ENCODE measurements at regions not wholly inside any gene's neighbourhood (a gene's known extent, or its start where the extent isn't known, plus 50 kb on each side); places are given as distances from the start of the nearest gene placed in this dataset.

DNA sequence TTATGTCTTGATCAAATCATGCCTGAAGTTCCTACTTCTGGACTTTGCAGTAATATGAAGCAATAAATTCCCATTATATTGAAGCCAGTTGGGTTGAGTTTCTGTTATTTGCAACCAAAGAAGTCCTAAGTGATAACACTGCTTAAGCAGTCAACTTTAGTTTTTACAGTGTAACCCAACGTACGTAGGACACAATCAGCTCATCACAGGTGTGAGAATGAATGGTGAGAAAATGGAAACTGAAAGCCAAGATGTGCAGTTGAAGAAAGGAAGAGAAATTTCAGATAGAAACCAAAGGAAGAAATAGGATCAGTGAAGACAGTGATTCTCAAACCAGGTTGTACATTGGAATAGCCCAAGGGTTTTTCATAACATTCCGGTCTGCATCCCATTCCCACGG, 211.4 kb upstream of the ZFP64 start:
- Histone ChIP-seq H3K9me3 (ENCODE audit: control insufficient read depth, low read length) (no peaks in the 10 kb centered on the region), H3K27ac (ENCODE audit: insufficient read depth, low read length, poor library complexity, severe bottlenecking) (no peak overlapping the region), H3K36me3 (ENCODE audit: control insufficient read depth, insufficient read depth, low read length) (no peaks in the 10 kb centered on the region), H3K4me1 (ENCODE audit: control insufficient read depth, insufficient read depth, low read length, poor library complexity, severe bottlenecking) (peaks cover 34% of the 10 kb centered on the region), H3K4me3 (ENCODE audit: insufficient read depth, low read depth, low read length, poor library complexity, severe bottlenecking) (no peak overlapping the region), H3K27me3 (replicated peaks; ENCODE audit: control insufficient read depth, insufficient read depth, low read length, poor library complexity, severe bottlenecking) (no peaks in the 10 kb centered on the region)
- DNase-seq: no peak

DNA sequence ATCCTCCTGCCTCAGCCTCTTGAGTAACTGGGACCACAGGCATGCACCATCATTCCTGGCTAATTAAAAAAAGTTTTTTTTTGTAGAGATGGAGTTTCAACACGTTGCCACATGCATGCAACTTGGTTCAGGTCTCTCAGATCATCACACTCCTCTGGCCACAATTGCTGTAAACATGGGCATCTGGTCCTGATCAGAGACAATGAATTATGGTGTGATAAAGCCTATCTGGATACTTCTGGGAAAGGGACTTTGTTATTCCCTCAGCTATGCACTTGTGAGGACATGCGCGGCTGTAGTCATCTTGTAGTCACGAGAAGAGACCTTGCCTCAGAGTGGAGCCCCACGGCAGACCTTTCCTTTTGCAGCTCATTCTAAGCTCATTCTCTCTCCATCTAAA, 210.9 kb upstream of the ZFP64 start:
- H3K27ac ChIP-seq (ENCODE audit: insufficient read depth, low read length, poor library complexity, severe bottlenecking): no peak overlapping the region
- H3K4me1 ChIP-seq (ENCODE audit: control insufficient read depth, insufficient read depth, low read length, poor library complexity, severe bottlenecking): peaks cover 33% of the 10 kb centered on the region
- no peaks in the 10 kb centered on the region for H3K36me3 ChIP-seq (ENCODE audit: control insufficient read depth, insufficient read depth, low read length)
- H3K27me3 ChIP-seq (replicated peaks; ENCODE audit: control insufficient read depth, insufficient read depth, low read length, poor library complexity, severe bottlenecking): no peaks in the 10 kb centered on the region
- DNase-seq: no peak
- H3K9me3 ChIP-seq (ENCODE audit: control insufficient read depth, low read length): no peaks in the 10 kb centered on the region
- no peak overlapping the region for H3K4me3 ChIP-seq (ENCODE audit: insufficient read depth, low read depth, low read length, poor library complexity, severe bottlenecking)

DNA sequence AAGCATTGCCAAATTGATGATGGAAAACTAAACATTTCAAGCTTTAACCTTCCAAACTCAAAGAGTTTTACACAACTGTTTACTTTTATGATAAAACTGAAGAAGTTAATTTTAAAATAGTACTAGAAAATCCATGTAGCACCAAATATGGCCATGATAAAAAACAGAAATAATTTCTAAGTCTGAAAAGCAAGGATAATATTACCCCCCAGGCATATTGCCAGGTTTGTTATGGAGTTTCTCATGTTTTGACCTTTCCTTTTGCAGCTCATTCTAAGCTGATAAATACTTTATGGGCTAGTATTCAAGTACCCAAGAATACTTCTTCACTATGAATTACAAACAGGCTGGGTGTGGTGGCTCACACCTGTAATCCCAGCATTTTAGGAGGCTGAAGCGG, 209.9 kb upstream of the ZFP64 start:
- Histone ChIP-seq H3K4me3 (ENCODE audit: insufficient read depth, low read depth, low read length, poor library complexity, severe bottlenecking) (no peak overlapping the region), H3K27me3 (replicated peaks; ENCODE audit: control insufficient read depth, insufficient read depth, low read length, poor library complexity, severe bottlenecking) (no peaks in the 10 kb centered on the region), H3K4me1 (ENCODE audit: control insufficient read depth, insufficient read depth, low read length, poor library complexity, severe bottlenecking) (peaks cover 24% of the 10 kb centered on the region), H3K36me3 (ENCODE audit: control insufficient read depth, insufficient read depth, low read length) (no peaks in the 10 kb centered on the region), H3K27ac (ENCODE audit: insufficient read depth, low read length, poor library complexity, severe bottlenecking) (no peak overlapping the region), H3K9me3 (ENCODE audit: control insufficient read depth, low read length) (no peaks in the 10 kb centered on the region)
- no peak for DNase-seq

DNA sequence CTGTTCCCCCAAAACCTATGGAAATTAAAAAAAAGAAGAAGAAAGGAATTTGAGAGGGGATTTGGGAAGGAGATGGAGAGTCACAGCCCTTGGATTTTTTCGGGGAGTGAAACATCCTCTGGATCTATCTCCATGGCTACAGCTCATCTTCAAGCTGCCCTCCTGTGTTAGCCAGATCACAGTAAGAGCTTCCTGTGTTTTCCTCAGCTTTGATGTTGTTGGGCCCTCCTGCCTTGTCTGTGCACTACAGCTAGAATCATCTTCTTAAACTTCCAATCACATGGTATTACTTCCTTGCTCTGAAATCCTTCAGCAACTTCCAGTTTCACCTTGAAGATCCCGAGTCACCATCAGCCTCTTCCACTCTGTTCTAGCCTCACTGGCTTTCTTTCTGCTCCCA, 207.8 kb upstream of the ZFP64 start:
- H3K27me3 ChIP-seq (replicated peaks; ENCODE audit: control insufficient read depth, insufficient read depth, low read length, poor library complexity, severe bottlenecking): no peaks in the 10 kb centered on the region
- peaks cover 12% of the 10 kb centered on the region for H3K4me1 ChIP-seq (ENCODE audit: control insufficient read depth, insufficient read depth, low read length, poor library complexity, severe bottlenecking)
- no peak overlapping the region for H3K4me3 ChIP-seq (ENCODE audit: insufficient read depth, low read depth, low read length, poor library complexity, severe bottlenecking)
- no peaks in the 10 kb centered on the region for H3K9me3 ChIP-seq (ENCODE audit: control insufficient read depth, low read length)
- no peak overlapping the region for H3K27ac ChIP-seq (ENCODE audit: insufficient read depth, low read length, poor library complexity, severe bottlenecking)
- DNase-seq: no peak
- H3K36me3 ChIP-seq (ENCODE audit: control insufficient read depth, insufficient read depth, low read length): no peaks in the 10 kb centered on the region

DNA sequence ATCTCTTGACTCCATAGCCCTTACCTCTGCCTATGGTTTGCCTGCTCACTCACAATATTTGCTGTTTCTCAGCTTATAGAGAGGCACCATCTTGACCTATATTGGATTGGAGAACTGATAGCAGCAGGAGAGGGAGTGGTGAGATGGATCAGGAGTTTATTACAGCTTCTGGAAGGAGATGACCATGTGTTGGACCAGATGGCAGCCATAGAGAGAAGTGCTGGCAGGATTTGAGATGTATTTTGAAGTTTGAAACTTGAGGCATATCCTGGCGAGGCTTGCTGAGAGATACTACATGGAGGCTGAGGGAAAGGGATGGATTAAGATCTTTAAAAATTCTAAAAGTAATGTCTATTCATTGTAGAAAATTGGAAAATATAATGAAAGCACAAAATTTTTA, 198.0 kb upstream of the ZFP64 start:
- H3K36me3 ChIP-seq (ENCODE audit: control insufficient read depth, insufficient read depth, low read length): no peaks in the 10 kb centered on the region
- no peaks in the 10 kb centered on the region for H3K4me1 ChIP-seq (ENCODE audit: control insufficient read depth, insufficient read depth, low read length, poor library complexity, severe bottlenecking)
- H3K27ac ChIP-seq (ENCODE audit: insufficient read depth, low read length, poor library complexity, severe bottlenecking): no peak overlapping the region
- no peaks in the 10 kb centered on the region for H3K9me3 ChIP-seq (ENCODE audit: control insufficient read depth, low read length)
- no peak for DNase-seq
- no peaks in the 10 kb centered on the region for H3K27me3 ChIP-seq (replicated peaks; ENCODE audit: control insufficient read depth, insufficient read depth, low read length, poor library complexity, severe bottlenecking)
- no peak overlapping the region for H3K4me3 ChIP-seq (ENCODE audit: insufficient read depth, low read depth, low read length, poor library complexity, severe bottlenecking)

DNA sequence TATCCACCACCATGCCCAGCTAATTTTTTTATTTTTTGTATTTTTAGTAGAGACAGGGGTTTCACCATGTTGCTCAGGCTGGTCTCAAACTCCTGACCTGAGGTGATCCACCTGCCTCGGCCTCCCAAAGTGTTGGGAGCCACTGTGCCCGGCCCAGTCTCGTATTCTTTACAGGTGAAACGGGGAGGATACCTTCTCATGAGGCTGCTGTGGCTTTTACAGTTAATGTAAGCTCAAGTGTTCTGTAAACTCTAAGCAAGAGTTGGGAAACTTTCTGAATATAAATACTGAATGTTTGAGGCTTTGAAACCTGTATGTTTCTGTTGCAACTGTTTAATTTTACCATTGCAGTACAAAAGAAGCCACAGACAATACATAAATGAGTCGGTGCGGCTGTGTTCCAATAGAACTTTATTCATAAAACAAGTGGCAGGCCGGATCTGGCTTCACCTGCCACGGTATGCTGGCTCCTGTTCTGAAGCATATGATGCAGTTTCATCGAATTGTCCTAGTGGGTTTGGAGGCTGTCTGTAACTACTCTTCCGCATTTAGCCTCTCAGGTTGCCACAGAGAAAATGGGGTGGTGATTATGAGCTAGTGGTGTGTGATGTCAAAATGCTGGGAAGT, 192.5 kb upstream of the ZFP64 start:
- no peaks in the 10 kb centered on the region for H3K27me3 ChIP-seq (replicated peaks; ENCODE audit: control insufficient read depth, insufficient read depth, low read length, poor library complexity, severe bottlenecking)
- H3K4me3 ChIP-seq (ENCODE audit: insufficient read depth, low read depth, low read length, poor library complexity, severe bottlenecking): no peak overlapping the region
- no peak overlapping the region for H3K27ac ChIP-seq (ENCODE audit: insufficient read depth, low read length, poor library complexity, severe bottlenecking)
- no peaks in the 10 kb centered on the region for H3K9me3 ChIP-seq (ENCODE audit: control insufficient read depth, low read length)
- DNase-seq: no peak
- H3K36me3 ChIP-seq (ENCODE audit: control insufficient read depth, insufficient read depth, low read length): no peaks in the 10 kb centered on the region
- H3K4me1 ChIP-seq (ENCODE audit: control insufficient read depth, insufficient read depth, low read length, poor library complexity, severe bottlenecking): no peaks in the 10 kb centered on the region

DNA sequence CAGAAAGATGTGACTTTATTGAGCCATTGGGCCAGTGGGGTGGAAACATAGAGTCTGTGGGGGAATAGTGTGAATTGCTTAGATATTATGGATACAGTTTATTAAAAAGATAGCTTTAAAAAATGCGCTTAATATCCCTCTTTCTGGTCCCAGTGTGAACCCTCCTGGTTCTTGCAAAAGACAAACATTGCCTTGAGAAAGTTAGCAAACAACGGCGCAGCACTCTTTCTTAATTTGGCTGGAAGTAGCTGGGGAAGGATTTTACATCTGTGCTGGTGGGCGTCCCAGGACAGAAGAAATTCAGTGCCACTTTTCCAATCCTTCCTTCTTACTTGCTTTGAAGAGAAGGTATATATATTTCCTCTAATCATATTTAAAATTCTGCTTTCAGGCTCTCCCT, 191.4 kb upstream of the ZFP64 start:
- no peak for DNase-seq
- Histone ChIP-seq H3K27me3 (replicated peaks; ENCODE audit: control insufficient read depth, insufficient read depth, low read length, poor library complexity, severe bottlenecking) (no peaks in the 10 kb centered on the region), H3K27ac (ENCODE audit: insufficient read depth, low read length, poor library complexity, severe bottlenecking) (no peak overlapping the region), H3K4me1 (ENCODE audit: control insufficient read depth, insufficient read depth, low read length, poor library complexity, severe bottlenecking) (no peaks in the 10 kb centered on the region), H3K9me3 (ENCODE audit: control insufficient read depth, low read length) (no peaks in the 10 kb centered on the region), H3K4me3 (ENCODE audit: insufficient read depth, low read depth, low read length, poor library complexity, severe bottlenecking) (no peak overlapping the region), H3K36me3 (ENCODE audit: control insufficient read depth, insufficient read depth, low read length) (no peaks in the 10 kb centered on the region)

DNA sequence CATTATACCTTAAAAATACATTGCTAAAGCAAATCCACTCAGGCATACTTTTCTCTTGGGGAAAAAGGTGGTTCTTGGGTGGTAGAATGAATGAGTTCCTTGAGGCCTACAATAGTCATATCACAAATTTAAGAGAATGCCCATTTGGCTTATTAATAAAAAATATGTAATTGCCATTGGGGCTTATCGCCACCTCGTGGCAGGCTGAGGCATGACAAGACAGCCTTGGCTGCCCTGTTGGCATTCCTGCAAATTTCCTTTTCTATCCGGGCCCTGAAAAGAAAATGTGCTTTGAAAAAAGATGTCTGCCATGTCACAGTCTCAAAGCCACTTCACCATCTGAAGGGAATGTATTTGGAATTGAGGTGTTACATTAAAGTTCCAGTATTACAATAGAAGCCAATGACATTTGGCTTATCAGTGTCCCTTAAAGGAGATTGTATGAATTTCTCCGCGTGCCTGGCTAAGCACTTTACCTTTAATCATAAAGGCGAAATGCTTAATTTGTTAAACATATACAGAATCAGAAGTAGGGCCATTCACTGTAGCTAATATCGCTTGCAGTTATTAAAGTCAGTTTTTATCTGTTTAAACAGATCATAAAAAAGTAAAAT, 188.3 kb upstream of the ZFP64 start:
- DNase-seq: no peak
- Histone ChIP-seq H3K4me1 (ENCODE audit: control insufficient read depth, insufficient read depth, low read length, poor library complexity, severe bottlenecking) (no peaks in the 10 kb centered on the region), H3K27me3 (replicated peaks; ENCODE audit: control insufficient read depth, insufficient read depth, low read length, poor library complexity, severe bottlenecking) (no peaks in the 10 kb centered on the region), H3K9me3 (ENCODE audit: control insufficient read depth, low read length) (no peaks in the 10 kb centered on the region), H3K4me3 (ENCODE audit: insufficient read depth, low read depth, low read length, poor library complexity, severe bottlenecking) (no peak overlapping the region), H3K27ac (ENCODE audit: insufficient read depth, low read length, poor library complexity, severe bottlenecking) (no peak overlapping the region), H3K36me3 (ENCODE audit: control insufficient read depth, insufficient read depth, low read length) (no peaks in the 10 kb centered on the region)

DNA sequence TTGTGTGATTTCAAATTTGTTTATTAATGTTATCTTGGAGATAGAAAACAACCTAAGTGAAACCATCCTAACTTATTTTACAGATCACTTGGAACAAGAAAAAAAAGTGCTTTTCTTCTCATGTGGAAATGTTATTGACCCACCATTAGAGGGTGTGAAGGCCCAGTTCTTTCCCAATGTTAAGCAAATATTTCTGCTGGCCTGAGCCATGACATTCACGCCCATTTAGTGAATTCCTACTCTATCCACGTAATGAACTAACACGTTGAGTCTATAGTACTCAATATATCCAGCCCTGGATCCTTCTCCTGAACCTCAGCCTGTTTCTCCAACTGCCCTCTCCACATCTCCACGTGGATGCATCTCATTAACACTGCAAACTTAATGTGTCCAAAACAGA, 180.6 kb upstream of the ZFP64 start:
- no peak overlapping the region for H3K4me3 ChIP-seq (ENCODE audit: insufficient read depth, low read depth, low read length, poor library complexity, severe bottlenecking)

DNA sequence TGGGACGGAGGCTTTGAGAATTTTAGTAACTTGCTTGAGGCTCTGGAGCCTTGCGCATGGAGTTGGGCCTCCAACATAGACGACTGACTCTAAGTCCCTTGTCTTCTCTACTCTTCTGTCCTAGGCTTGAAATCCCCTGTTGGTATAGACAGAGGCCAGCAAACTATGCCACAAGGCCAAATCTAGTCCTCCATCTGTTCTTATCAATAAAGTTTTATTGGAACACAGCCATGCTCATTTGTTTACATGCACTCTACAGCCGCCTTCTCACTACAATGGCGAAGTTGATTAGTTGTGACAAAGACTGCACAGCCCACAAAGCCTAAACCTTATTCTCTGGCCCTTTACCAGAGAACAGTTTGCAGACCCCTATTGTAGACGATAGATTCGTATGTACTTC, 174.1 kb upstream of the ZFP64 start:
- Histone ChIP-seq H3K27ac (ENCODE audit: insufficient read depth, low read length, poor library complexity, severe bottlenecking) (no peak overlapping the region), H3K4me3 (ENCODE audit: insufficient read depth, low read depth, low read length, poor library complexity, severe bottlenecking) (no peak overlapping the region), H3K9me3 (ENCODE audit: control insufficient read depth, low read length) (no peaks in the 10 kb centered on the region), H3K27me3 (replicated peaks; ENCODE audit: control insufficient read depth, insufficient read depth, low read length, poor library complexity, severe bottlenecking) (no peaks in the 10 kb centered on the region), H3K36me3 (ENCODE audit: control insufficient read depth, insufficient read depth, low read length) (no peaks in the 10 kb centered on the region), H3K4me1 (ENCODE audit: control insufficient read depth, insufficient read depth, low read length, poor library complexity, severe bottlenecking) (no peaks in the 10 kb centered on the region)
- DNase-seq: no peak

More for the DNA sequence above, 180.6 kb upstream of the ZFP64 start:
- Histone ChIP-seq H3K9me3 (ENCODE audit: control insufficient read depth, low read length) (no peaks in the 10 kb centered on the region), H3K27me3 (replicated peaks; ENCODE audit: control insufficient read depth, insufficient read depth, low read length, poor library complexity, severe bottlenecking) (no peaks in the 10 kb centered on the region), H3K4me1 (ENCODE audit: control insufficient read depth, insufficient read depth, low read length, poor library complexity, severe bottlenecking) (no peaks in the 10 kb centered on the region), H3K27ac (ENCODE audit: insufficient read depth, low read length, poor library complexity, severe bottlenecking) (no peak overlapping the region), H3K36me3 (ENCODE audit: control insufficient read depth, insufficient read depth, low read length) (no peaks in the 10 kb centered on the region)
- DNase-seq: no peak
